KMS-11 (cell line): ENCODE measurements at regions not wholly inside any gene's neighbourhood (a gene's known extent, or its start where the extent isn't known, plus 50 kb on each side); places are given as distances from the start of the nearest gene placed in this dataset.

Source experiments
- H2AFZ ChIP-seq: fragments of 200-600 bp; sonication (generic); 2 replicates; pipeline ENCODE4 v1.6.1; 2016; ENCODE audit warnings: antibody characterized with exemption, mixed run types, low read depth
- H3K27ac ChIP-seq: fragments of 200-600 bp; sonication (generic); 2 replicates; pipeline ENCODE4 v1.6.1; 2016; ENCODE audit warnings: mild to moderate bottlenecking, mixed run types
- H3K27me3 ChIP-seq: fragments of 200-600 bp; sonication (generic); 2 replicates; pipeline ENCODE4 v1.6.1; 2017; ENCODE audit warnings: mild to moderate bottlenecking, low read depth, mixed run types, moderate library complexity; ENCODE audit not compliant: insufficient read depth
- H3K36me3 ChIP-seq: fragments of 200-600 bp; sonication (generic); 2 replicates; pipeline ENCODE4 v1.6.1; 2017; ENCODE audit warnings: mild to moderate bottlenecking, mixed run types; ENCODE audit not compliant: insufficient read depth
- H3K4me1 ChIP-seq: fragments of 200-600 bp; sonication (generic); 2 replicates; pipeline ENCODE4 v1.6.1; 2016; ENCODE audit warnings: mild to moderate bottlenecking, low read depth, mixed run types; ENCODE audit not compliant: poor library complexity, severe bottlenecking
- H3K4me2 ChIP-seq: fragments of 200-600 bp; sonication (generic); 2 replicates; pipeline ENCODE4 v1.7.0; 2016; ENCODE audit warnings: mild to moderate bottlenecking, mixed run types
- H3K4me3 ChIP-seq: fragments of 200-600 bp; sonication (generic); IDR thresholded peaks from 2 replicates; pipeline ENCODE4 v1.6.1; 2017; ENCODE audit warnings: low read depth, low read length, mixed read lengths; ENCODE audit not compliant: insufficient read depth
- H3K79me2 ChIP-seq: fragments of 200-600 bp; sonication (generic); 2 replicates; pipeline ENCODE4 v1.6.1; 2016; ENCODE audit warnings: low read depth, mixed run types; ENCODE audit not compliant: insufficient read depth
- H3K9ac ChIP-seq: fragments of 200-600 bp; sonication (generic); 2 replicates; pipeline ENCODE4 v1.6.1; 2016; ENCODE audit warnings: mild to moderate bottlenecking, mixed run types
- H4K20me1 ChIP-seq: fragments of 200-600 bp; sonication (generic); 2 replicates; pipeline ENCODE4 v1.6.1; 2016; ENCODE audit warnings: mild to moderate bottlenecking, mixed run types; ENCODE audit not compliant: insufficient read depth
- TF ChIP-seq, protein P1 (sequence below): fragments of 200-600 bp; sonication (generic); conservative IDR thresholded peaks from 2 replicates; pipeline ENCODE4 v1.6.1; 2017; ENCODE audit warnings: low read depth, mild to moderate bottlenecking, antibody characterized with exemption, low read length, moderate library complexity, mixed read lengths

DNA sequence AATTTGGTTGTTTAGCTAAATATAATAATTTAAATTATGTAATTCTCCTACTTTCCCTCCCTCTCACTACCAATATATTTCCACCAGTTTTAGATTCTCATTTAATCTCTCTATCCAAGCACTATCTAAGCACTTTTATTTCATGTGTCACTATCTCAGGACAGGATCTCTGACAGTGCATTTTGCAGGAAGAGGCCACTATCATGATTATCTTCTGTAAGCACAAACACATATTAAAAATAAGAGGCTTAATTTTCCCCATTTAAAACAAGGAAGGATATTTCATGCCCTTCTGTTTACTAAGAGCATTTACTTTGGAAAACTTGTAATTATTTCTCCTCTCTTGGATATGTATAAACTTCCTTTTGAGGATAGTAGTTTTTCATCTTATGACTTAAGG is 726.2 kb upstream of the ZNF804A start:
- Histone ChIP-seq H3K4me3 (no peak overlapping the region), H3K4me1 (no peaks in the 10 kb centered on the region), H4K20me1 (no peaks in the 10 kb centered on the region), H3K36me3 (no peaks in the 10 kb centered on the region), H3K9ac (no peak overlapping the region), H3K27ac (no peak overlapping the region), H3K79me2 (no peaks in the 10 kb centered on the region), H3K4me2 (no peak overlapping the region), H2AFZ (no peak overlapping the region), H3K27me3 (no peaks in the 10 kb centered on the region)
- TF ChIP-seq, protein P1, sequence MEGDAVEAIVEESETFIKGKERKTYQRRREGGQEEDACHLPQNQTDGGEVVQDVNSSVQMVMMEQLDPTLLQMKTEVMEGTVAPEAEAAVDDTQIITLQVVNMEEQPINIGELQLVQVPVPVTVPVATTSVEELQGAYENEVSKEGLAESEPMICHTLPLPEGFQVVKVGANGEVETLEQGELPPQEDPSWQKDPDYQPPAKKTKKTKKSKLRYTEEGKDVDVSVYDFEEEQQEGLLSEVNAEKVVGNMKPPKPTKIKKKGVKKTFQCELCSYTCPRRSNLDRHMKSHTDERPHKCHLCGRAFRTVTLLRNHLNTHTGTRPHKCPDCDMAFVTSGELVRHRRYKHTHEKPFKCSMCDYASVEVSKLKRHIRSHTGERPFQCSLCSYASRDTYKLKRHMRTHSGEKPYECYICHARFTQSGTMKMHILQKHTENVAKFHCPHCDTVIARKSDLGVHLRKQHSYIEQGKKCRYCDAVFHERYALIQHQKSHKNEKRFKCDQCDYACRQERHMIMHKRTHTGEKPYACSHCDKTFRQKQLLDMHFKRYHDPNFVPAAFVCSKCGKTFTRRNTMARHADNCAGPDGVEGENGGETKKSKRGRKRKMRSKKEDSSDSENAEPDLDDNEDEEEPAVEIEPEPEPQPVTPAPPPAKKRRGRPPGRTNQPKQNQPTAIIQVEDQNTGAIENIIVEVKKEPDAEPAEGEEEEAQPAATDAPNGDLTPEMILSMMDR, result no peak

DNA sequence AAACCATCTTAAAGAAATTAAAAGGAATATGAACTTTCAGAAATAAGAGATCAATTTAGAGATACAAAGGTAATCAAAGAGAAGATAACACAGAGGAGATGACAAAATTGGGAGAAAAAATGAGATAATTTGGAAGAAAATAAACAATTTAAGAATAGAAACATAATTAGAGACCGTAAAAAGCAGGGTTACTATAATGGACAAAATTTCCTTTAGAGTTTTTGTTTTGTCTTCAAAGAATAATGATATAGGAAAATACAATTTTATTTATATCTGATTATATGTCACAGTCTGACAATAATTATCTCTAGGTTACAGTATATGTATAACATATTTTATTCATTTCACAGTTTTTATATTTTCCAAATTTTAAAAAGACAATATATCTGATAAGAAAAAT is 716.4 kb upstream of the ZNF804A start:
- Histone ChIP-seq H3K4me1 (peaks cover 16% of the 10 kb centered on the region), H3K9ac (no peak overlapping the region), H3K27me3 (no peaks in the 10 kb centered on the region), H3K27ac (no peak overlapping the region), H3K4me3 (no peak overlapping the region), H3K4me2 (no peak overlapping the region), H3K36me3 (no peaks in the 10 kb centered on the region), H3K79me2 (no peaks in the 10 kb centered on the region), H2AFZ (no peak overlapping the region), H4K20me1 (no peaks in the 10 kb centered on the region)
- TF ChIP-seq, protein P1, result no peak

GRCh38 chr2:183892315-183892941 is 705.9 kb upstream of the ZNF804A start:
- Histone ChIP-seq H3K4me3 (no peak overlapping the region), H3K79me2 (no peaks in the 10 kb centered on the region), H3K9ac (no peak overlapping the region), H3K27me3 (no peaks in the 10 kb centered on the region), H3K27ac (no peak overlapping the region), H3K36me3 (no peaks in the 10 kb centered on the region), H2AFZ (no peak overlapping the region), H4K20me1 (no peaks in the 10 kb centered on the region), H3K4me2 (no peak overlapping the region), H3K4me1 (peaks cover 5% of the 10 kb centered on the region)
- TF ChIP-seq, protein P1, result no peak

DNA sequence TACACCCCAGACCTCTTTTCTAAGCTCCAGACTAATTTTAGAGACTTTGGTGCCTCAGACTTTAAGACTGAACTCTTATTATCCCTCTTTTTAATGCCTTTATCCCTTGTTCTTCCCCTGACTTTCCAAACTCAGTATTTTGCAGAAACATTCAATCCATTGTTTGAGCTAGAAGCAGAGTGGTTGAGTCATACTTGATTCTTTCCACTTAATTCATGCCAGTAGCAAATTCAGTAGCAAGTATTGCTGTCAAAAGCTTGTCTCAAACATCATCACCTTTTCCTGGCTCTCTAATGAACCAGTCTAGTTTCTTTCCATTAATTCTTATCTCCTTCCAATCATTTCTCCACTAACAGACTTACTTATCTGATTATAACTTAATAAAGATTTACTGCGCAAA is 699.7 kb upstream of the ZNF804A start:
- TF ChIP-seq, protein P1, result no peak
- no peaks in the 10 kb centered on the region for H3K79me2 ChIP-seq

More for the DNA sequence above, 699.7 kb upstream of the ZNF804A start:
- Histone ChIP-seq H2AFZ (no peak overlapping the region), H3K4me3 (no peak overlapping the region), H3K27ac (no peak overlapping the region), H3K36me3 (no peaks in the 10 kb centered on the region), H3K4me2 (no peak overlapping the region), H3K27me3 (no peaks in the 10 kb centered on the region), H3K4me1 (peaks cover 5% of the 10 kb centered on the region), H3K9ac (no peak overlapping the region), H4K20me1 (no peaks in the 10 kb centered on the region)
